H9 (cell line): ENCODE measurements at regions not wholly inside any gene's neighbourhood (a gene's known extent, or its start where the extent isn't known, plus 50 kb on each side); places are given as distances from the start of the nearest gene placed in this dataset.

Source experiments
- DNase-seq: peaks from one replicate; pipeline ENCODE4 v3.0.0-alpha.2; 2017
- H2AFZ ChIP-seq: one replicate; pipeline ENCODE4 v1.6.1; 2013; ENCODE audit warnings: mild to moderate bottlenecking, low read length, control low read depth, moderate library complexity
- H2AK5ac ChIP-seq: 2 replicates; pipeline ENCODE4 v1.6.1; 2013; ENCODE audit warnings: low read length, control low read depth, mixed read lengths; ENCODE audit not compliant: insufficient read length
- H2BK120ac ChIP-seq: one replicate; pipeline ENCODE4 v1.6.1; 2013; ENCODE audit warnings: low read depth, mild to moderate bottlenecking, low read length, control low read depth, inconsistent platforms; ENCODE audit not compliant: poor library complexity, severe bottlenecking
- H2BK12ac ChIP-seq: 2 replicates; pipeline ENCODE4 v1.6.1; 2013; ENCODE audit warnings: low read length, control low read depth, mixed read lengths, low read depth; ENCODE audit not compliant: insufficient read length
- H2BK15ac ChIP-seq: 2 replicates; pipeline ENCODE4 v1.6.1; 2013; ENCODE audit warnings: low read depth, low read length, control low read depth
- H2BK20ac ChIP-seq: one replicate; pipeline ENCODE4 v1.6.1; 2013; ENCODE audit warnings: low read depth, mild to moderate bottlenecking, low read length, control low read depth, inconsistent platforms; ENCODE audit not compliant: poor library complexity, severe bottlenecking
- H2BK5ac ChIP-seq: 2 replicates; pipeline ENCODE4 v1.6.1; 2013; ENCODE audit warnings: low read length, control low read depth, mixed read lengths; ENCODE audit not compliant: insufficient read length
- H3K14ac ChIP-seq: 2 replicates; pipeline ENCODE4 v1.6.1; 2013; ENCODE audit warnings: low read length, control low read depth; ENCODE audit not compliant: insufficient read depth
- H3K18ac ChIP-seq: 2 replicates; pipeline ENCODE4 v1.6.1; 2013; ENCODE audit warnings: low read depth, mild to moderate bottlenecking, mixed read lengths, low read length, control low read depth; ENCODE audit not compliant: insufficient read length
- H3K23ac ChIP-seq: 2 replicates; pipeline ENCODE4 v1.6.1; 2013; ENCODE audit warnings: low read length, control low read depth, mixed read lengths, low read depth; ENCODE audit not compliant: insufficient read length
- H3K23me2 ChIP-seq: 2 replicates; pipeline ENCODE4 v1.6.1; 2013; ENCODE audit warnings: low read depth, mild to moderate bottlenecking, mixed read lengths, low read length, control low read depth; ENCODE audit not compliant: insufficient read length, poor library complexity, severe bottlenecking
- H3K27ac ChIP-seq: 2 replicates; pipeline ENCODE4 v1.5.1; 2013; ENCODE audit warnings: low read length, control low read depth, mixed read lengths, low read depth; ENCODE audit not compliant: insufficient read length
- H3K27me3 ChIP-seq: 2 replicates; pipeline ENCODE4 v1.6.1; 2013; ENCODE audit warnings: low read length, control low read depth, inconsistent platforms; ENCODE audit not compliant: insufficient read depth
- H3K4ac ChIP-seq: 2 replicates; pipeline ENCODE4 v1.6.1; 2013; ENCODE audit warnings: low read depth, mild to moderate bottlenecking, control low read depth, inconsistent platforms, low read length, moderate library complexity
- H3K4me1 ChIP-seq: 2 replicates; pipeline ENCODE4 v1.6.1; 2013; ENCODE audit warnings: low read length, control low read depth, inconsistent platforms; ENCODE audit not compliant: insufficient read depth
- H3K4me2 ChIP-seq: 2 replicates; pipeline ENCODE4 v1.6.1; 2013; ENCODE audit warnings: low read length, control low read depth, mixed read lengths; ENCODE audit not compliant: insufficient read length, insufficient read depth
- H3K56ac ChIP-seq: 2 replicates; pipeline ENCODE4 v1.6.1; 2013; ENCODE audit warnings: low read depth, mild to moderate bottlenecking, mixed read lengths, low read length, control low read depth; ENCODE audit not compliant: insufficient read length
- H3K79me1 ChIP-seq: 2 replicates; pipeline ENCODE4 v1.6.1; 2013; ENCODE audit warnings: low read depth, mild to moderate bottlenecking, moderate library complexity, low read length, control low read depth, inconsistent platforms; ENCODE audit not compliant: insufficient read depth, poor library complexity, severe bottlenecking
- H3K79me2 ChIP-seq: 2 replicates; pipeline ENCODE4 v1.6.1; 2013; ENCODE audit warnings: low read length, control low read depth, inconsistent platforms; ENCODE audit not compliant: insufficient read depth
- H3K9ac ChIP-seq: 2 replicates; pipeline ENCODE4 v1.6.1; 2013; ENCODE audit warnings: low read length, control low read depth, mixed read lengths; ENCODE audit not compliant: insufficient read length; ENCODE audit errors: extremely low read depth
- H3K9me3 ChIP-seq: one replicate; pipeline ENCODE4 v1.6.1; 2013; ENCODE audit warnings: low read depth, low read length, inconsistent platforms; ENCODE audit not compliant: control insufficient read depth
- H3T11ph ChIP-seq: one replicate; pipeline ENCODE4 v1.6.1; 2013; ENCODE audit warnings: mild to moderate bottlenecking, low read length, control low read depth, inconsistent platforms
- H4K20me1 ChIP-seq: one replicate; pipeline ENCODE4 v1.6.1; 2013; ENCODE audit not compliant: control insufficient read depth, insufficient read length, insufficient read depth
- H4K5ac ChIP-seq: 2 replicates; pipeline ENCODE4 v1.6.1; 2013; ENCODE audit warnings: low read depth, mild to moderate bottlenecking, mixed read lengths, low read length, control low read depth; ENCODE audit not compliant: insufficient read length
- H4K8ac ChIP-seq: replicated peaks from 2 replicates; pipeline ENCODE4 v1.6.1; 2013; ENCODE audit warnings: low read length, control low read depth, mixed read lengths, low read depth; ENCODE audit not compliant: insufficient read length
- H4K91ac ChIP-seq: 2 replicates; pipeline ENCODE4 v1.6.1; 2013; ENCODE audit warnings: low read depth, mild to moderate bottlenecking, moderate library complexity, mixed read lengths, low read length, control low read depth; ENCODE audit not compliant: insufficient read length
- H3K27ac Mint-ChIP-seq, 3 experiments: 2 replicates in 2 of 3; 3 replicates in 1 of 3; pipeline ENCODE4 v1.8.0; 2020 to 2021; ENCODE audit warnings: mixed read lengths in 3 of 3, mild to moderate bottlenecking in 1 of 3, moderate library complexity in 1 of 3
- H3K27me3 Mint-ChIP-seq: 2 replicates; pipeline ENCODE4 v1.8.0; 2021; ENCODE audit warnings: low read depth, mild to moderate bottlenecking, moderate library complexity, mixed read lengths
- H3K36me3 Mint-ChIP-seq, 3 experiments: 2 replicates in 2 of 3; 3 replicates in 1 of 3; pipeline ENCODE4 v1.8.0; 2020 to 2021; ENCODE audit warnings: low read depth in 3 of 3, mixed read lengths in 3 of 3; ENCODE audit not compliant: insufficient read depth in 1 of 3
- H3K4me1 Mint-ChIP-seq, 2 experiments: 2 replicates each; pipeline ENCODE4 v1.8.0; 2020; ENCODE audit warnings: mixed read lengths in 2 of 2
- H3K4me3 Mint-ChIP-seq, 2 experiments: 2 replicates in 1 of 2; 3 replicates in 1 of 2; pipeline ENCODE4 v1.8.0; 2020 to 2021; ENCODE audit warnings: mild to moderate bottlenecking in 2 of 2, mixed read lengths in 2 of 2, moderate library complexity in 1 of 2
- H3K9me3 Mint-ChIP-seq, 2 experiments: 2 replicates in 1 of 2; 3 replicates in 1 of 2; pipeline ENCODE4 v1.8.0; 2020; ENCODE audit warnings: mild to moderate bottlenecking in 2 of 2, mixed read lengths in 2 of 2, moderate library complexity in 1 of 2
- WGBS: extraction: QIAGEN DNeasy Blood & Tissue Kit; methylation state at CpG from one replicate; pipeline ENCODE4 v1.1.7; 2013; ENCODE audit warnings: missing lambda C conversion rate, low lambda C conversion rate, mixed read lengths; ENCODE audit not compliant: insufficient read length; ENCODE audit errors: extremely low coverage; 5-methylcytosine and 5-hydroxymethylcytosine counted together
- TF ChIP-seq, protein P1 (sequence below): fragments of 200-600 bp; sonication (generic); conservative IDR thresholded peaks from 3 replicates; pipeline ENCODE4 v1.8.0; 2021; ENCODE audit warnings: antibody characterized with exemption, mild to moderate bottlenecking

DNA sequence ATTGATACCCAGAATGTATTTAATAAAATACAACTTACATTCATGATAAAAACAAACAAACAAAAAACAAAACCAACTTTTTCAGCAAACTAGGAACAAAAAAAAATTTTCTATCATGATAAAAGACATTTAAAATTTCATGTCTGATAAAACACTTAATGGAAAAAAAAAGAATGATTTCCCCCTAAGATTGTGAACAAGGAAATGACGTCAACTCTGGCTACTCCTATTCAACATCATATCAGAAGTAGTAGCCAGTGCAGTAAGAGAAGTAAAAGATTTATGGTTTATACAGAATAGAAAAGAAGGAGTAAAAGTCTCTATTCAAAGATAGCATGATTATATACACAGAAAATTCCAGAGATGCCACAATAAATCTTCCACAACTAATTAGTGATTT lies 1306.6 kb downstream of the FSCB start:
- H3K4me1 ChIP-seq = peaks cover 3% of the 10 kb centered on the region; the same call in 1 of the 2 replicates

More for the DNA sequence above, 1306.6 kb downstream of the FSCB start:
- Histone ChIP-seq H3K14ac (no peak overlapping the region), H4K5ac (no peak overlapping the region), H4K8ac (no peak overlapping the region), H2BK120ac (no peak overlapping the region), H3K4ac (no peak overlapping the region), H2AFZ (no peak overlapping the region), H3K9me3 (no peaks in the 10 kb centered on the region), H3K79me1 (no peaks in the 10 kb centered on the region), H4K91ac (no peak overlapping the region), H2AK5ac (no peak overlapping the region), H2BK20ac (no peak overlapping the region), H4K20me1 (no peaks in the 10 kb centered on the region), H3K79me2 (no peaks in the 10 kb centered on the region), H3K23ac (no peak overlapping the region), H3K23me2 (no peaks in the 10 kb centered on the region), H3K27ac (no peak overlapping the region), H3K27me3 (no peaks in the 10 kb centered on the region), H2BK12ac (no peak overlapping the region), H3K56ac (no peak overlapping the region), H3K18ac (no peak overlapping the region), H3K9ac (no peak overlapping the region), H2BK15ac (no peak overlapping the region), H2BK5ac (no peak overlapping the region), H3K4me2 (no peak overlapping the region), H3T11ph (no peak overlapping the region)
- H3K36me3 Mint-ChIP-seq = peaks cover 0 to 5% (median 1%) of the 10 kb centered on the region in 3 experiments; a peak in 2 of 7 replicates
- H3K4me1 Mint-ChIP-seq = no peaks in the 10 kb centered on the region
- no peaks in the 10 kb centered on the region for H3K27me3 Mint-ChIP-seq
- no peak overlapping the region for H3K27ac Mint-ChIP-seq
- WGBS = no CpG with 5 or more reads among the region's 1 CpG
- DNase-seq = no peak
- H3K9me3 Mint-ChIP-seq = peaks cover 3 to 5% of the 10 kb centered on the region in 2 experiments; a peak in 4 of 5 replicates
- TF ChIP-seq, protein P1, sequence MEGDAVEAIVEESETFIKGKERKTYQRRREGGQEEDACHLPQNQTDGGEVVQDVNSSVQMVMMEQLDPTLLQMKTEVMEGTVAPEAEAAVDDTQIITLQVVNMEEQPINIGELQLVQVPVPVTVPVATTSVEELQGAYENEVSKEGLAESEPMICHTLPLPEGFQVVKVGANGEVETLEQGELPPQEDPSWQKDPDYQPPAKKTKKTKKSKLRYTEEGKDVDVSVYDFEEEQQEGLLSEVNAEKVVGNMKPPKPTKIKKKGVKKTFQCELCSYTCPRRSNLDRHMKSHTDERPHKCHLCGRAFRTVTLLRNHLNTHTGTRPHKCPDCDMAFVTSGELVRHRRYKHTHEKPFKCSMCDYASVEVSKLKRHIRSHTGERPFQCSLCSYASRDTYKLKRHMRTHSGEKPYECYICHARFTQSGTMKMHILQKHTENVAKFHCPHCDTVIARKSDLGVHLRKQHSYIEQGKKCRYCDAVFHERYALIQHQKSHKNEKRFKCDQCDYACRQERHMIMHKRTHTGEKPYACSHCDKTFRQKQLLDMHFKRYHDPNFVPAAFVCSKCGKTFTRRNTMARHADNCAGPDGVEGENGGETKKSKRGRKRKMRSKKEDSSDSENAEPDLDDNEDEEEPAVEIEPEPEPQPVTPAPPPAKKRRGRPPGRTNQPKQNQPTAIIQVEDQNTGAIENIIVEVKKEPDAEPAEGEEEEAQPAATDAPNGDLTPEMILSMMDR = no peak
- H3K4me3 Mint-ChIP-seq = no peak overlapping the region
